ENCODE measurements at regions not wholly inside any gene's neighbourhood (a gene's known extent, or its start where the extent isn't known, plus 50 kb on each side); places are given as distances from the start of the nearest gene placed in this dataset.

GRCh38 chr13:109955598-109955997 is 169.2 kb upstream of the IRS2 start:
- TF ChIP-seq, protein P1, sequence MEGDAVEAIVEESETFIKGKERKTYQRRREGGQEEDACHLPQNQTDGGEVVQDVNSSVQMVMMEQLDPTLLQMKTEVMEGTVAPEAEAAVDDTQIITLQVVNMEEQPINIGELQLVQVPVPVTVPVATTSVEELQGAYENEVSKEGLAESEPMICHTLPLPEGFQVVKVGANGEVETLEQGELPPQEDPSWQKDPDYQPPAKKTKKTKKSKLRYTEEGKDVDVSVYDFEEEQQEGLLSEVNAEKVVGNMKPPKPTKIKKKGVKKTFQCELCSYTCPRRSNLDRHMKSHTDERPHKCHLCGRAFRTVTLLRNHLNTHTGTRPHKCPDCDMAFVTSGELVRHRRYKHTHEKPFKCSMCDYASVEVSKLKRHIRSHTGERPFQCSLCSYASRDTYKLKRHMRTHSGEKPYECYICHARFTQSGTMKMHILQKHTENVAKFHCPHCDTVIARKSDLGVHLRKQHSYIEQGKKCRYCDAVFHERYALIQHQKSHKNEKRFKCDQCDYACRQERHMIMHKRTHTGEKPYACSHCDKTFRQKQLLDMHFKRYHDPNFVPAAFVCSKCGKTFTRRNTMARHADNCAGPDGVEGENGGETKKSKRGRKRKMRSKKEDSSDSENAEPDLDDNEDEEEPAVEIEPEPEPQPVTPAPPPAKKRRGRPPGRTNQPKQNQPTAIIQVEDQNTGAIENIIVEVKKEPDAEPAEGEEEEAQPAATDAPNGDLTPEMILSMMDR (IDR thresholded peaks at IDR 0.05) = no peak
- no peak for TF ChIP-seq POLR2A (IDR thresholded peaks at IDR 0.05)
- no peak for TF ChIP-seq POLR2AphosphoS5 (IDR thresholded peaks at IDR 0.05)
